ENCODE measurements at regions not wholly inside any gene's neighbourhood (a gene's known extent, or its start where the extent isn't known, plus 50 kb on each side); places are given as distances from the start of the nearest gene placed in this dataset.
A peak's percentile ranks its signal among the peaks of the same experiment; 100 is the strongest.

GRCh38 chr6:53974941-53975340, 136.3 kb upstream of the MLIP start:
- DNase-seq (ENCODE audit: low read depth) = no peak

- DNase-seq (ENCODE audit: low read depth) = no peak
These were observed 135.2 kb upstream of the MLIP start for GRCh38 chr6:53975941-53976615.

GRCh38 chr6:53977551-53977950, 133.7 kb upstream of the MLIP start:
- no peak for DNase-seq (ENCODE audit: low read depth)

- peak; percentile 34 for DNase-seq (ENCODE audit: low read depth)
These were observed 131.7 kb upstream of the MLIP start for GRCh38 chr6:53979468-53980067.

GRCh38 chr6:53982366-53983050, 128.7 kb upstream of the MLIP start:
- DNase-seq (ENCODE audit: low read depth) = peak; percentile 32

GRCh38 chr6:53983301-53983700, 127.9 kb upstream of the MLIP start:
- DNase-seq (ENCODE audit: low read depth) = peak; percentile 19

- peak; percentile 96 for DNase-seq (ENCODE audit: low read depth)
These were observed 127.1 kb upstream of the MLIP start for GRCh38 chr6:53984163-53984562.

- DNase-seq (ENCODE audit: low read depth) = peak; percentile 49
These were observed 126.7 kb upstream of the MLIP start for GRCh38 chr6:53984581-53984980.

GRCh38 chr6:53985366-53985765, 125.9 kb upstream of the MLIP start:
- no peak for DNase-seq (ENCODE audit: low read depth)

- peak; percentile 62 for DNase-seq (ENCODE audit: low read depth)
These were observed 125.0 kb upstream of the MLIP start for GRCh38 chr6:53986165-53986720.

GRCh38 chr6:53986721-53987521, 124.3 kb upstream of the MLIP start:
- no peak for DNase-seq (ENCODE audit: low read depth)

- no peak for DNase-seq (ENCODE audit: low read depth)
These were observed 123.7 kb upstream of the MLIP start for GRCh38 chr6:53987522-53987888.

GRCh38 chr6:53989504-53989903, 121.7 kb upstream of the MLIP start:
- DNase-seq (ENCODE audit: low read depth) = no peak

GRCh38 chr6:53992522-53992921, 118.7 kb upstream of the MLIP start:
- no peak for DNase-seq (ENCODE audit: low read depth)

GRCh38 chr6:53994201-53994600, 117.0 kb upstream of the MLIP start:
- DNase-seq (ENCODE audit: low read depth) = no peak

- no peak for DNase-seq (ENCODE audit: low read depth)
These were observed 115.3 kb upstream of the MLIP start for GRCh38 chr6:53995935-53996334.

GRCh38 chr6:53998303-53998702, 112.9 kb upstream of the MLIP start:
- DNase-seq (ENCODE audit: low read depth) = no peak

- no peak for DNase-seq (ENCODE audit: low read depth)
These were observed 112.0 kb upstream of the MLIP start for GRCh38 chr6:53999088-53999755.

- DNase-seq (ENCODE audit: low read depth) = no peak
These were observed 109.1 kb upstream of the MLIP start for GRCh38 chr6:54002116-54002515.

- DNase-seq (ENCODE audit: low read depth) = no peak
These were observed 107.9 kb upstream of the MLIP start for GRCh38 chr6:54003316-54003715.

GRCh38 chr6:54008589-54008988, 102.7 kb upstream of the MLIP start:
- DNase-seq (ENCODE audit: low read depth) = no peak
